ENCODE measurements at regions not wholly inside any gene's neighbourhood (a gene's known extent, or its start where the extent isn't known, plus 50 kb on each side); places are given as distances from the start of the nearest gene placed in this dataset.

DNA sequence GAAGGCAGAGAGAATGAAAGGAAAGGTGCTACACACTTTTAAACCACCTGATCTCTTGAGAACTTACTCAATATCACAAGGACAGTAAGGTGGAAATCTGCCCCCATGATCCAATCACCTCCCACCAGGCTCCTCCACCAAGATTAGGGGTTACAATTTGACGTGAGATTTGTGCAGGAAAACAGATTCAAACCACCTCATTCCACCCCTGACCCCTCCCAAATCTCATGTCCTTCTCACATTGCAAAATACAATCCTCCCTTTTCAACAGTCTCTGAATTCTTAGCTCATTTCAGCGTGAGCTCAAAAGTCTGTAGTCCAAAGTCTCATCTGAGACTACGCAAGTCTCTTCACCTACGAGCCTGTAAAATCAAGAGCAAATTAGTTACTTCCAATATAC, 768.3 kb upstream of the COX7C start:
- Mint-ChIP-seq H3K27ac (no peak overlapping the region), H3K4me3 (ENCODE audit: low read depth) (no peak overlapping the region), H3K4me1 (ENCODE audit: low read depth) (no peaks in the 10 kb centered on the region), H3K36me3 (ENCODE audit: insufficient read depth) (no peaks in the 10 kb centered on the region), H3K27me3 (no peaks in the 10 kb centered on the region), H3K9me3 (ENCODE audit: low read depth) (peaks cover 12% of the 10 kb centered on the region)
- no peak for DNase-seq (ENCODE audit: low spot score, unreplicated experiment)
- TF ChIP-seq, protein P1, sequence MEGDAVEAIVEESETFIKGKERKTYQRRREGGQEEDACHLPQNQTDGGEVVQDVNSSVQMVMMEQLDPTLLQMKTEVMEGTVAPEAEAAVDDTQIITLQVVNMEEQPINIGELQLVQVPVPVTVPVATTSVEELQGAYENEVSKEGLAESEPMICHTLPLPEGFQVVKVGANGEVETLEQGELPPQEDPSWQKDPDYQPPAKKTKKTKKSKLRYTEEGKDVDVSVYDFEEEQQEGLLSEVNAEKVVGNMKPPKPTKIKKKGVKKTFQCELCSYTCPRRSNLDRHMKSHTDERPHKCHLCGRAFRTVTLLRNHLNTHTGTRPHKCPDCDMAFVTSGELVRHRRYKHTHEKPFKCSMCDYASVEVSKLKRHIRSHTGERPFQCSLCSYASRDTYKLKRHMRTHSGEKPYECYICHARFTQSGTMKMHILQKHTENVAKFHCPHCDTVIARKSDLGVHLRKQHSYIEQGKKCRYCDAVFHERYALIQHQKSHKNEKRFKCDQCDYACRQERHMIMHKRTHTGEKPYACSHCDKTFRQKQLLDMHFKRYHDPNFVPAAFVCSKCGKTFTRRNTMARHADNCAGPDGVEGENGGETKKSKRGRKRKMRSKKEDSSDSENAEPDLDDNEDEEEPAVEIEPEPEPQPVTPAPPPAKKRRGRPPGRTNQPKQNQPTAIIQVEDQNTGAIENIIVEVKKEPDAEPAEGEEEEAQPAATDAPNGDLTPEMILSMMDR (IDR thresholded peaks at IDR 0.05; ENCODE audit: unreplicated experiment): no peak

DNA sequence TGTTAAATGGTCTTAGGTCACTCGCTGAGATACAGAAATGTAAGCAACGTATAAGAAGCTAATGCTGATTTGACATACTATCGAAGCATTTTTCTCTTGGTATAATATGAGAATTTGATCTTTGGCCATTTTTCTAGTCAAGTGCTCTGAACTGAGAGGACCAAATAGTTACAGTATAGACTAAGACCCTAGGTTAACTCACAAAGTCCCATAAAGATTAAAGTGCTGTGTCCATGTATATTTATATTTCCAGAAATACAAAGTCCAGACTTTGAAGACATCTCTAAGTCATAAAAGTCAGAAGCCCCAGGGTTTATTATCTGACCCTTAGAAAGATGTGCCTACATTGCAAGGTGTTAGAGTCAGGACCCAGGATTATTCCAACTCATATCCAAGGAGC, 752.4 kb upstream of the COX7C start:
- no peak for DNase-seq (ENCODE audit: low spot score, unreplicated experiment)
- no peaks in the 10 kb centered on the region for H3K27me3 Mint-ChIP-seq
- TF ChIP-seq, protein P1 (IDR thresholded peaks at IDR 0.05; ENCODE audit: unreplicated experiment): no peak
- H3K4me3 Mint-ChIP-seq (ENCODE audit: low read depth): no peak overlapping the region
- H3K36me3 Mint-ChIP-seq (ENCODE audit: insufficient read depth): no peaks in the 10 kb centered on the region
- H3K9me3 Mint-ChIP-seq (ENCODE audit: low read depth): peaks cover 3% of the 10 kb centered on the region
- H3K27ac Mint-ChIP-seq: no peak overlapping the region
- H3K4me1 Mint-ChIP-seq (ENCODE audit: low read depth): no peaks in the 10 kb centered on the region

DNA sequence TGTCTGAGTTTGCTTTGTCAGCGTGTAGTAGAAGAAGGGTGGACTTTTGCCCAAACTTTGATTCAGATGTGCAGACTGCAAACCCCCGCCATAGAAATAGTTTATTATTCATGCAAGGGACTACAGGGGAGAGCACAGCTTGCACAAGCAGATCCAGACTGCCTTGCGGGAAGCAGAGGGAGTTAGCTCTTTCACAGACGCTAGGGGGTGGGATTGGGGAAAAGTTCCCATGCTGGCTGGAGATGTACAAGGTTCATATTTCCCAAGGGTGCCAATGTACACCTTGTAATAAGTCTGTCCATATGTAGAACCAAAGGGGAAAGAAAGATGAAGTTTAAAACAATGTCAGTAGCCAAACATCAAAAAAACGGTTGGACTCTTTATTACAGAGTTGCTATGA, 749.7 kb upstream of the COX7C start:
- H3K9me3 Mint-ChIP-seq (ENCODE audit: low read depth): peaks cover 3% of the 10 kb centered on the region
- no peak overlapping the region for H3K4me3 Mint-ChIP-seq (ENCODE audit: low read depth)
- TF ChIP-seq, protein P1 (IDR thresholded peaks at IDR 0.05; ENCODE audit: unreplicated experiment): no peak
- H3K27ac Mint-ChIP-seq: no peak overlapping the region
- DNase-seq (ENCODE audit: low spot score, unreplicated experiment): no peak
- no peaks in the 10 kb centered on the region for H3K27me3 Mint-ChIP-seq
- H3K4me1 Mint-ChIP-seq (ENCODE audit: low read depth): no peaks in the 10 kb centered on the region
- no peaks in the 10 kb centered on the region for H3K36me3 Mint-ChIP-seq (ENCODE audit: insufficient read depth)

DNA sequence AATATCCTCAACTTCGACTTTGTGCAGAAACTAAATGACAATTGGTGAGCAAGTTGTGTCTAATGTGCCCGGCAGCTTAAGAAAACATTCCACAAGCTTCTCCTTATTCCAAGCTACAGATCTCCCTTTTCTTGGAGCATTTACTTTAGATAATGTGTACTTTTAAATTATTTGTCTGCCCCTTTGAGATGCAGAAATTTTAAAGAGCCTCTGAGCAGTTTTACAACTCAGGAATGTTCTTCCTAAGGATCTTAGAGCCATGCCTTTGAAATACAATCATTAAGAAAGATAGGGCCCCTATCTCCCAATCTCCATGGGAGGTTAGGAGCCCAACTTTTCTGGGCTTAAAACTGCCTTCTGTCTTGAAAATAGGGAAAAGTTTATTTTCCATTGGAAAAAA, 723.7 kb upstream of the COX7C start:
- Mint-ChIP-seq H3K9me3 (ENCODE audit: low read depth) (no peaks in the 10 kb centered on the region), H3K4me1 (ENCODE audit: low read depth) (no peaks in the 10 kb centered on the region), H3K27me3 (no peaks in the 10 kb centered on the region), H3K27ac (no peak overlapping the region), H3K36me3 (ENCODE audit: insufficient read depth) (no peaks in the 10 kb centered on the region), H3K4me3 (ENCODE audit: low read depth) (no peak overlapping the region)
- TF ChIP-seq, protein P1 (IDR thresholded peaks at IDR 0.05; ENCODE audit: unreplicated experiment): no peak
- DNase-seq (ENCODE audit: low spot score, unreplicated experiment): no peak

DNA sequence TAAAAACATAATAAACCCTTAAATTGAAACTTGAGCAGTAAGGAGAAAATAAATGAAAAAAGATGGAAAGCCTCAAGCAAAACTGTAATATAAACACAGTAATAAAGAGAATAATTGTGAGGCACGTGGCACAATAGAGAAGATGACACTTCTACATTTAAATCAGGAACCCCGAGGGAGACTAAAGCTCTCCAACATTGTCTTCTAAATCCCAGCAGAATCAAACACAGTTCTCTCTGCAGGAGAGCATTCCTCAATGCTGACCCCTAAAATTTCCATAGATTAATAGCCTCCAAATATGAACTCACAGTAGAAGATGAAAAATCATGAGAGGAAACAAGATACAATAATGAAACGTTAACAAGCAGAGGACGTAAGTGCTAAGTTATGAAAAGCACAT, 721.2 kb upstream of the COX7C start:
- no peak for DNase-seq (ENCODE audit: low spot score, unreplicated experiment)
- no peaks in the 10 kb centered on the region for H3K36me3 Mint-ChIP-seq (ENCODE audit: insufficient read depth)
- H3K27ac Mint-ChIP-seq: no peak overlapping the region
- no peak overlapping the region for H3K4me3 Mint-ChIP-seq (ENCODE audit: low read depth)
- H3K4me1 Mint-ChIP-seq (ENCODE audit: low read depth): no peaks in the 10 kb centered on the region
- TF ChIP-seq, protein P1 (IDR thresholded peaks at IDR 0.05; ENCODE audit: unreplicated experiment): no peak
- H3K27me3 Mint-ChIP-seq: no peaks in the 10 kb centered on the region
- H3K9me3 Mint-ChIP-seq (ENCODE audit: low read depth): no peaks in the 10 kb centered on the region

Data from progenitor cell of endocrine pancreas (in vitro differentiated cells).